Ishikawa (cell line): ENCODE measurements at regions not wholly inside any gene's neighbourhood (a gene's known extent, or its start where the extent isn't known, plus 50 kb on each side); places are given as distances from the start of the nearest gene placed in this dataset.

ENCODE experiments used
- CEBPB ChIP-seq: IDR thresholded peaks from 2 replicates; pipeline ENCODE4 v1.6.1; 2012
- CREB1 ChIP-seq: IDR thresholded peaks from 2 replicates; pipeline ENCODE4 v1.6.1; 2012; ENCODE audit warnings: low read depth
- EGR1 ChIP-seq: IDR thresholded peaks from 2 replicates; pipeline ENCODE4 v1.6.1; 2012
- EP300 ChIP-seq: IDR thresholded peaks from 2 replicates; pipeline ENCODE4 v1.6.1; 2012; ENCODE audit warnings: borderline replicate concordance
- NFIC ChIP-seq: IDR thresholded peaks from 2 replicates; pipeline ENCODE4 v1.6.1; 2012
- RAD21 ChIP-seq: IDR thresholded peaks from 2 replicates; pipeline ENCODE4 v1.6.1; 2012; ENCODE audit warnings: low read depth
- TCF12 ChIP-seq: IDR thresholded peaks from 2 replicates; pipeline ENCODE4 v1.6.1; 2012; ENCODE audit warnings: low read depth
- YY1 ChIP-seq: IDR thresholded peaks from 2 replicates; pipeline ENCODE4 v1.6.1; 2012; ENCODE audit warnings: low read depth
- TF ChIP-seq, protein P1 (sequence below): IDR thresholded peaks from 2 replicates; pipeline ENCODE4 v1.6.1; 2012; ENCODE audit warnings: low read depth, mild to moderate bottlenecking
- TF ChIP-seq, protein P2 (sequence below): IDR thresholded peaks from 2 replicates; pipeline ENCODE4 v1.6.1; 2012

DNA sequence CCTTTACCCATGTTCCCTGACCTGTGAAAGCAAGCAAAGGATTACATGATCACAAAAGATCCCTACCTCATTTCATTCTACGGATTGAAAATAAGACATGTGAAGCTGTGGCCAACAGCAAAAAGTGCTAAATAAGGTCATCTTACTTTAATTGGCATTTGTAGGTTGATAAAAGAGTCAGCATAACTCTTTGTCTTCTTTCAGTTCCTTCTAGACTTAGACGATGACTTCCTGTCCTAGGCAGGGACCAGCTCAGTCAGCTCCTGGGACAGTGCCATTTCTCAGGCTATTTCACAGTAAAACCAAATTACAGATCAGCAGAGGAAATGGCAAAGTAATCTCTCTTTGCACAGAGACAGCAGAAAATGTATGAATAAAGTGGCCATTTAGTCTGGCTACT lies 480.7 kb downstream of the RFPL4B start:
- TF ChIP-seq NFIC (no peak), RAD21 (no peak), EP300 (no peak), YY1 (no peak), CEBPB (no peak), EGR1 (no peak), CREB1 (no peak), TCF12 (no peak)
- TF ChIP-seq, protein P1, sequence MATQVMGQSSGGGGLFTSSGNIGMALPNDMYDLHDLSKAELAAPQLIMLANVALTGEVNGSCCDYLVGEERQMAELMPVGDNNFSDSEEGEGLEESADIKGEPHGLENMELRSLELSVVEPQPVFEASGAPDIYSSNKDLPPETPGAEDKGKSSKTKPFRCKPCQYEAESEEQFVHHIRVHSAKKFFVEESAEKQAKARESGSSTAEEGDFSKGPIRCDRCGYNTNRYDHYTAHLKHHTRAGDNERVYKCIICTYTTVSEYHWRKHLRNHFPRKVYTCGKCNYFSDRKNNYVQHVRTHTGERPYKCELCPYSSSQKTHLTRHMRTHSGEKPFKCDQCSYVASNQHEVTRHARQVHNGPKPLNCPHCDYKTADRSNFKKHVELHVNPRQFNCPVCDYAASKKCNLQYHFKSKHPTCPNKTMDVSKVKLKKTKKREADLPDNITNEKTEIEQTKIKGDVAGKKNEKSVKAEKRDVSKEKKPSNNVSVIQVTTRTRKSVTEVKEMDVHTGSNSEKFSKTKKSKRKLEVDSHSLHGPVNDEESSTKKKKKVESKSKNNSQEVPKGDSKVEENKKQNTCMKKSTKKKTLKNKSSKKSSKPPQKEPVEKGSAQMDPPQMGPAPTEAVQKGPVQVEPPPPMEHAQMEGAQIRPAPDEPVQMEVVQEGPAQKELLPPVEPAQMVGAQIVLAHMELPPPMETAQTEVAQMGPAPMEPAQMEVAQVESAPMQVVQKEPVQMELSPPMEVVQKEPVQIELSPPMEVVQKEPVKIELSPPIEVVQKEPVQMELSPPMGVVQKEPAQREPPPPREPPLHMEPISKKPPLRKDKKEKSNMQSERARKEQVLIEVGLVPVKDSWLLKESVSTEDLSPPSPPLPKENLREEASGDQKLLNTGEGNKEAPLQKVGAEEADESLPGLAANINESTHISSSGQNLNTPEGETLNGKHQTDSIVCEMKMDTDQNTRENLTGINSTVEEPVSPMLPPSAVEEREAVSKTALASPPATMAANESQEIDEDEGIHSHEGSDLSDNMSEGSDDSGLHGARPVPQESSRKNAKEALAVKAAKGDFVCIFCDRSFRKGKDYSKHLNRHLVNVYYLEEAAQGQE = no peak
- TF ChIP-seq, protein P2, sequence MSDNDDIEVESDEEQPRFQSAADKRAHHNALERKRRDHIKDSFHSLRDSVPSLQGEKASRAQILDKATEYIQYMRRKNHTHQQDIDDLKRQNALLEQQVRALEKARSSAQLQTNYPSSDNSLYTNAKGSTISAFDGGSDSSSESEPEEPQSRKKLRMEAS = no peak
